Fibroblast of lung (primary cell): ENCODE measurements at regions not wholly inside any gene's neighbourhood (a gene's known extent, or its start where the extent isn't known, plus 50 kb on each side); places are given as distances from the start of the nearest gene placed in this dataset.

Experiments used
- DNase-seq, 2 donors: peaks; one replicate each; pipeline versions ENCODE4 v3.0.0 to v3.0.0-alpha.2; 2010; ENCODE audit warnings: low read depth in 2 of 2
- H2AFZ ChIP-seq: 2 replicates; pipeline ENCODE4 v1.5.1; 2012; ENCODE audit warnings: low read length, control low read depth, inconsistent platforms
- H3K27ac ChIP-seq: 2 replicates; pipeline ENCODE4 v1.5.1; 2011; ENCODE audit warnings: low read length, control low read depth; ENCODE audit not compliant: insufficient read depth
- H3K27me3 ChIP-seq: 2 replicates; pipeline ENCODE4 v1.5.1; 2011; ENCODE audit warnings: mild to moderate bottlenecking, low read length; ENCODE audit not compliant: control insufficient read depth, insufficient read depth
- H3K36me3 ChIP-seq: 2 replicates; pipeline ENCODE4 v1.5.1; 2011; ENCODE audit warnings: low read length; ENCODE audit not compliant: control insufficient read depth, insufficient read depth
- H3K4me1 ChIP-seq: 2 replicates; pipeline ENCODE4 v1.5.1; 2011; ENCODE audit warnings: low read length; ENCODE audit not compliant: control insufficient read depth, insufficient read depth; ENCODE audit errors: extremely low read depth
- H3K4me2 ChIP-seq: 2 replicates; pipeline ENCODE4 v1.5.1; 2011; ENCODE audit warnings: low read length, control low read depth; ENCODE audit not compliant: insufficient read depth; ENCODE audit errors: extremely low read depth
- H3K4me3 ChIP-seq, 4 experiments: fragments of 200-600 bp in 1 of 4; sonication (generic) in 1 of 4; replicated peaks in 1 of 4; 2 replicates each; pipeline ENCODE4 v1.5.1; 2011 to 2016; ENCODE audit warnings: low read length in 4 of 4, low read depth in 3 of 4, mild to moderate bottlenecking in 3 of 4, control low read depth in 2 of 4, inconsistent platforms in 1 of 4, mixed read lengths in 1 of 4; ENCODE audit not compliant: insufficient read depth in 1 of 4; ENCODE audit errors: control extremely low read depth in 1 of 4
- H3K79me2 ChIP-seq: 2 replicates; pipeline ENCODE4 v1.5.1; 2012; ENCODE audit warnings: mild to moderate bottlenecking, low read length, inconsistent platforms; ENCODE audit not compliant: control insufficient read depth, insufficient read depth
- H3K9ac ChIP-seq: 2 replicates; pipeline ENCODE4 v1.5.1; 2011; ENCODE audit warnings: mild to moderate bottlenecking, low read length, control low read depth; ENCODE audit not compliant: insufficient read depth
- H3K9me3 ChIP-seq: 2 replicates; pipeline ENCODE4 v1.5.1; 2012; ENCODE audit warnings: low read depth, low read length; ENCODE audit not compliant: control insufficient read depth, insufficient read depth
- H4K20me1 ChIP-seq: 2 replicates; pipeline ENCODE4 v1.5.1; 2011; ENCODE audit warnings: low read length; ENCODE audit not compliant: control insufficient read depth, insufficient read depth; ENCODE audit errors: extremely low read depth
- CTCF ChIP-seq, 2 donors: IDR thresholded peaks in 1 of 2; conservative IDR thresholded peaks in 1 of 2; 1 replicate in 1 of 2; 2 replicates in 1 of 2; pipeline ENCODE4 v1.5.1; 2011 to 2012; ENCODE audit warnings: low read length in 2 of 2, control low read depth in 1 of 2, inconsistent platforms in 1 of 2, low read depth in 1 of 2, mild to moderate bottlenecking in 1 of 2
- EZH2 ChIP-seq: IDR thresholded peaks from 2 replicates; pipeline ENCODE4 v1.5.1; 2012; ENCODE audit warnings: low read length, control low read depth, mild to moderate bottlenecking; ENCODE audit errors: missing control alignments

GRCh38 chr13:27713767-27714166 lies 78.5 kb upstream of the GSX1 start:
- H3K9me3 ChIP-seq, result no peaks in the 10 kb centered on the region
- no peaks in the 10 kb centered on the region for H3K79me2 ChIP-seq
- H3K4me1 ChIP-seq, result no peaks in the 10 kb centered on the region
- H3K4me3 ChIP-seq, result no peak overlapping the region
- DNase-seq, result no peak
- H3K27me3 ChIP-seq, result no peaks in the 10 kb centered on the region
- H3K27ac ChIP-seq, result no peak overlapping the region
- H3K4me2 ChIP-seq, result no peak overlapping the region
- no peak overlapping the region for H2AFZ ChIP-seq
- no peak overlapping the region for H3K9ac ChIP-seq
- no peaks in the 10 kb centered on the region for H4K20me1 ChIP-seq
- no peaks in the 10 kb centered on the region for H3K36me3 ChIP-seq
- TF ChIP-seq EZH2, result no peak
- no peak for TF ChIP-seq CTCF (conservative IDR thresholded peaks at IDR 0.05 in 1 of 2, IDR thresholded peaks at IDR 0.05 in 1 of 2; ENCODE audit: low read depth in 1 of 2, low read length in 2 of 2)

GRCh38 chr13:27721681-27722080 lies 70.6 kb upstream of the GSX1 start:
- no peaks in the 10 kb centered on the region for H3K4me1 ChIP-seq
- TF ChIP-seq CTCF (conservative IDR thresholded peaks at IDR 0.05 in 1 of 2, IDR thresholded peaks at IDR 0.05 in 1 of 2; ENCODE audit: low read depth in 1 of 2, low read length in 2 of 2), result no peak
- no peaks in the 10 kb centered on the region for H3K27me3 ChIP-seq
- H3K79me2 ChIP-seq, result no peaks in the 10 kb centered on the region
- DNase-seq, result no peak
- H4K20me1 ChIP-seq, result no peaks in the 10 kb centered on the region
- H2AFZ ChIP-seq, result no peak overlapping the region
- H3K9me3 ChIP-seq, result no peaks in the 10 kb centered on the region
- H3K4me2 ChIP-seq, result no peak overlapping the region
- no peak overlapping the region for H3K4me3 ChIP-seq
- H3K36me3 ChIP-seq, result no peaks in the 10 kb centered on the region
- H3K9ac ChIP-seq, result no peak overlapping the region
- H3K27ac ChIP-seq, result no peak overlapping the region

DNA sequence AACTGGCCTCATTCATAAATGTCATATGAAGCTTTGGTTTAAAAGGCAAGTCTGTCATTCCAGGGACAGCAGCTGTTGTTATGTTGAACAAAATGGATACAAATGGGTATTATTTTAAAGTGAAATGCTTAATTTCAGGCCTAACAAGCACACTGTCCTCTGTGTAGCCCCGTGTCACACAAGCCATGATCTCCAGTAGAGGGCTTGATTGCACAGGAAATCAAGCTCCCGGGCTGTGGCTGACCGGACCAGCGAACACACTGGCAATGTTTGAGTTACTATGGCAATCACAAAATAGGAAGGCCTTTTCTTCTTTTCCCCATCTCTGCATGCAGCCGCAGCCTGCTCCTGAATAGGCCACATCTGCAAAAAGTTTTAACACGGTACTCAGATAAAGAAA lies 64.0 kb upstream of the GSX1 start:
- Histone ChIP-seq H3K4me3 (no peak overlapping the region), H3K9ac (no peak overlapping the region), H2AFZ (no peak overlapping the region), H3K9me3 (no peaks in the 10 kb centered on the region), H3K79me2 (no peaks in the 10 kb centered on the region), H4K20me1 (no peaks in the 10 kb centered on the region), H3K27me3 (no peaks in the 10 kb centered on the region), H3K4me2 (no peak overlapping the region), H3K36me3 (no peaks in the 10 kb centered on the region), H3K27ac (no peak overlapping the region), H3K4me1 (no peaks in the 10 kb centered on the region)
- TF ChIP-seq CTCF (conservative IDR thresholded peaks at IDR 0.05 in 1 of 2, IDR thresholded peaks at IDR 0.05 in 1 of 2; ENCODE audit: low read depth in 1 of 2, low read length in 2 of 2) (no peak), EZH2 (no peak)
- DNase-seq, result no peak
